Gastroesophageal sphincter (tissue), 3 donors: ENCODE measurements at regions not wholly inside any gene's neighbourhood (a gene's known extent, or its start where the extent isn't known, plus 50 kb on each side); places are given as distances from the start of the nearest gene placed in this dataset.

Experiments
- EP300 ChIP-seq: sonication (generic); formaldehyde crosslinking; IDR thresholded peaks from one replicate; pipeline ENCODE4 v1.6.1; 2017; ENCODE audit warnings: antibody characterized with exemption, mild to moderate bottlenecking
- POLR2A ChIP-seq, 2 donors: fragments of 450-650 bp; IDR thresholded peaks; one replicate each; pipeline ENCODE4 v1.6.1; 2017; ENCODE audit warnings: antibody characterized with exemption in 2 of 2, mild to moderate bottlenecking in 2 of 2, moderate library complexity in 1 of 2
- TF ChIP-seq, protein P1 (sequence below), 4 experiments: fragments of 200-600 bp in 2 of 4; fragments of 450-650 bp in 2 of 4; sonication (generic) in 1 of 4; IDR thresholded peaks; one replicate each; pipeline ENCODE4 v1.5.1; 2017 to 2019; ENCODE audit warnings: antibody characterized with exemption in 4 of 4, mild to moderate bottlenecking in 2 of 4, moderate library complexity in 2 of 4

DNA sequence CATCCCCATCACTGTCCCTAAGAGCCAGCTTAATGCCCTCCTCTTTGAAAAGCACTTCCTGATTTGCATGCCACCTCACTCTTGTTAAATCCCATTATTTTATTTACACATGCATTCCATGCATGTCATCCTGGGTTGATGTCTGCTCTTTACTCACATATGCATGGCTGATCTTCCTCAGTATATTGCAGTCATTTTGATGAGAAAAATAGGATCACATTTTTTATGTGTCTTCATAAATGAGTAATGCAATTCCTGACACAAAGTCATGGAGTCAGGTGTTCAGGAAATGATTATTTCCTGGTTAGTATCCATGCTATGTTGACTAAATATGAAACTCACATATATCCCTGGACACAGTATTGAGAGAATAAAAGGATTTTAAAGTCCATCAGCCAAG is 204.7 kb downstream of the SLIT2 start:
- TF ChIP-seq, protein P1, sequence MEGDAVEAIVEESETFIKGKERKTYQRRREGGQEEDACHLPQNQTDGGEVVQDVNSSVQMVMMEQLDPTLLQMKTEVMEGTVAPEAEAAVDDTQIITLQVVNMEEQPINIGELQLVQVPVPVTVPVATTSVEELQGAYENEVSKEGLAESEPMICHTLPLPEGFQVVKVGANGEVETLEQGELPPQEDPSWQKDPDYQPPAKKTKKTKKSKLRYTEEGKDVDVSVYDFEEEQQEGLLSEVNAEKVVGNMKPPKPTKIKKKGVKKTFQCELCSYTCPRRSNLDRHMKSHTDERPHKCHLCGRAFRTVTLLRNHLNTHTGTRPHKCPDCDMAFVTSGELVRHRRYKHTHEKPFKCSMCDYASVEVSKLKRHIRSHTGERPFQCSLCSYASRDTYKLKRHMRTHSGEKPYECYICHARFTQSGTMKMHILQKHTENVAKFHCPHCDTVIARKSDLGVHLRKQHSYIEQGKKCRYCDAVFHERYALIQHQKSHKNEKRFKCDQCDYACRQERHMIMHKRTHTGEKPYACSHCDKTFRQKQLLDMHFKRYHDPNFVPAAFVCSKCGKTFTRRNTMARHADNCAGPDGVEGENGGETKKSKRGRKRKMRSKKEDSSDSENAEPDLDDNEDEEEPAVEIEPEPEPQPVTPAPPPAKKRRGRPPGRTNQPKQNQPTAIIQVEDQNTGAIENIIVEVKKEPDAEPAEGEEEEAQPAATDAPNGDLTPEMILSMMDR (IDR thresholded peaks at IDR 0.05) = no peak
- TF ChIP-seq EP300 = no peak
- TF ChIP-seq POLR2A (IDR thresholded peaks at IDR 0.05) = no peak
